Hematopoietic multipotent progenitor cell treated with erythropoietin and hydrocortisone succinate and interleukin-3 and kit ligand, for 17 days (in vitro differentiated cells): ENCODE measurements at regions not wholly inside any gene's neighbourhood (a gene's known extent, or its start where the extent isn't known, plus 50 kb on each side); places are given as distances from the start of the nearest gene placed in this dataset.
"Not testable (repeated sequence)": the region's sequence is repeated elsewhere in the genome, so short reads cannot be mapped to it uniquely, and the experiment has no call there.

Experiments used
- DNase-seq: peaks from one replicate; pipeline ENCODE4 v3.0.0-alpha.2; 2015; ENCODE audit warnings: low spot score

GRCh38 chr16:58859958-58860669 is 126.0 kb upstream of the GOT2 start:
- DNase-seq = no peak

- DNase-seq = not testable (repeated sequence)
Observed at GRCh38 chr16:58858577-58858976, 124.5 kb upstream of the GOT2 start.

GRCh38 chr16:58855291-58855863 is 121.3 kb upstream of the GOT2 start:
- DNase-seq = no peak

GRCh38 chr16:58853854-58854791 is 120.0 kb upstream of the GOT2 start:
- no peak for DNase-seq

GRCh38 chr16:58850678-58851020 is 116.5 kb upstream of the GOT2 start:
- DNase-seq = no peak

GRCh38 chr16:58850019-58850677 is 116.0 kb upstream of the GOT2 start:
- no peak for DNase-seq

GRCh38 chr16:58848662-58849002 is 114.5 kb upstream of the GOT2 start:
- no peak for DNase-seq

- no peak for DNase-seq
Observed at GRCh38 chr16:58847902-58848661, 114.0 kb upstream of the GOT2 start.

GRCh38 chr16:58846226-58846625 is 112.1 kb upstream of the GOT2 start:
- DNase-seq = not testable (repeated sequence)

GRCh38 chr16:58843675-58844074 is 109.6 kb upstream of the GOT2 start:
- DNase-seq = no peak

- DNase-seq = no peak
Observed at GRCh38 chr16:58842746-58843145, 108.6 kb upstream of the GOT2 start.

GRCh38 chr16:58842156-58842555 is 108.0 kb upstream of the GOT2 start:
- DNase-seq = no peak

- no peak for DNase-seq
Observed at GRCh38 chr16:58837950-58838349, 103.8 kb upstream of the GOT2 start.

GRCh38 chr16:58836427-58836826 is 102.3 kb upstream of the GOT2 start:
- DNase-seq = no peak

- no peak for DNase-seq
Observed at GRCh38 chr16:58832386-58832895, 98.3 kb upstream of the GOT2 start.

- no peak for DNase-seq
Observed at GRCh38 chr16:58831386-58831785, 97.3 kb upstream of the GOT2 start.

GRCh38 chr16:58828901-58829545 is 94.9 kb upstream of the GOT2 start:
- no peak for DNase-seq

- DNase-seq = no peak
Observed at GRCh38 chr16:58824201-58824600, 90.1 kb upstream of the GOT2 start.

GRCh38 chr16:58821886-58822285 is 87.8 kb upstream of the GOT2 start:
- no peak for DNase-seq

- no peak for DNase-seq
Observed at GRCh38 chr16:58820411-58820810, 86.3 kb upstream of the GOT2 start.
